ENCODE measurements at regions not wholly inside any gene's neighbourhood (a gene's known extent, or its start where the extent isn't known, plus 50 kb on each side); places are given as distances from the start of the nearest gene placed in this dataset.

GRCh38 chr2:133673305-133673905 lies 105.1 kb upstream of the NCKAP5 start:
- no peak overlapping the region for H3K4me3 ChIP-seq (ENCODE audit: extremely low read depth in 1 of 4, insufficient read depth in 2 of 4, low read depth in 3 of 4, low read length in 4 of 4)
- ChIA-PET POLR2A (ENCODE audit: partially characterized antibody) (no interaction called here), CTCF (ENCODE audit: partially characterized antibody) (interaction anchor here (0.7 to 1.8 kb wide), 4 partner anchors 19 to 144 kb away, joined by 3 to 5 read pairs (median 3); no protein-coding TSS in a partner anchor)
- H4K8ac ChIP-seq (ENCODE audit: extremely low read depth, insufficient read depth, low read length) = no peak overlapping the region
- no peak overlapping the region for H3K4ac ChIP-seq (replicated peaks; ENCODE audit: insufficient read length, low read depth, low read length)
- no peaks in the 10 kb centered on the region for H3K23me2 ChIP-seq (ENCODE audit: low read depth, low read length)
- H2AK5ac ChIP-seq (ENCODE audit: low read depth, low read length) = no peak overlapping the region
- no peaks in the 10 kb centered on the region for H3K79me1 ChIP-seq (ENCODE audit: low read depth, low read length)
- no peaks in the 10 kb centered on the region for H3K79me2 ChIP-seq (ENCODE audit: control insufficient read depth in 1 of 2, insufficient read depth in 2 of 2, low read length in 2 of 2)
- no peak overlapping the region for H2BK12ac ChIP-seq (ENCODE audit: low read depth, low read length)
- DNase-seq (ENCODE audit: low read depth in 1 of 2, low spot score in 2 of 2) (no peak), FAIRE-seq (no peak)
- no peak overlapping the region for H3K18ac ChIP-seq (ENCODE audit: extremely low read depth, low read length)
- no peak overlapping the region for H2AFZ ChIP-seq (ENCODE audit: low read length)
- no peak overlapping the region for H3K23ac ChIP-seq (ENCODE audit: insufficient read length)
- peaks cover 4% of the 10 kb centered on the region in 2 experiments; a peak in 1 of 4 replicates for H3K9me3 ChIP-seq (ENCODE audit: insufficient read depth in 2 of 2, low read depth in 1 of 2, low read length in 1 of 2)
- no peaks in the 10 kb centered on the region for H4K20me1 ChIP-seq (replicated peaks in 1 of 2; ENCODE audit: control insufficient read depth in 1 of 2, insufficient read depth in 2 of 2, low read length in 2 of 2)
- H2BK120ac ChIP-seq (replicated peaks; ENCODE audit: low read depth, low read length) = no peak overlapping the region
- TF ChIP-seq KDM4A (IDR thresholded peaks at IDR 0.05; ENCODE audit: low read depth, low read length, severe bottlenecking) = no peak
- TF ChIP-seq TEAD4 (IDR thresholded peaks at IDR 0.05; ENCODE audit: low read depth, low read length) = no peak
- TF ChIP-seq PHF8 (conservative IDR thresholded peaks at IDR 0.05; ENCODE audit: low read depth, low read length) = no peak
- no peak for TF ChIP-seq ATF2 (IDR thresholded peaks at IDR 0.05; ENCODE audit: low read length)
- no peak for TF ChIP-seq TAF1 (IDR thresholded peaks at IDR 0.05; ENCODE audit: low read depth, low read length)
- TF ChIP-seq RFX5 (IDR thresholded peaks at IDR 0.05; ENCODE audit: borderline replicate concordance, low read depth, low read length) = no peak
- TF ChIP-seq CBX5 (IDR thresholded peaks at IDR 0.05; ENCODE audit: low read depth, low read length) = no peak
- H2BK20ac ChIP-seq (ENCODE audit: low read length) = no peak overlapping the region
- no peak overlapping the region for H3K9ac ChIP-seq (replicated peaks in 1 of 4; ENCODE audit: extremely low read depth in 1 of 4, low read depth in 3 of 4, low read length in 3 of 4)
- no peak overlapping the region for H3K27ac ChIP-seq (ENCODE audit: low read depth, low read length)
- no peaks in the 10 kb centered on the region for H3K36me3 ChIP-seq (ENCODE audit: control insufficient read depth in 2 of 4, insufficient read depth in 4 of 4, low read length in 3 of 4)
- H4K91ac ChIP-seq (replicated peaks; ENCODE audit: insufficient read length, low read length) = no peak overlapping the region
- no peak overlapping the region for H4K5ac ChIP-seq (ENCODE audit: insufficient read length, low read depth, low read length)
- H3K56ac ChIP-seq (replicated peaks; ENCODE audit: insufficient read length, low read depth, low read length) = no peak overlapping the region
- H3K27me3 ChIP-seq (replicated peaks in 1 of 4; ENCODE audit: control insufficient read depth in 3 of 4, extremely low read depth in 1 of 4, insufficient read depth in 3 of 4, low read length in 3 of 4) = peaks cover 0 to 3% (median 0%) of the 10 kb centered on the region in 4 experiments; a peak in 2 of 7 replicates
- WGBS, 2 experiments (ENCODE audit: extremely low coverage in 1 of 2, insufficient coverage in 1 of 2, insufficient read length in 1 of 2, insufficient replicate concordance in 2 of 2, low coverage in 1 of 2, low lambda C conversion rate in 2 of 2, missing lambda C conversion rate in 1 of 2) = 93% methylated on average over 6 of the region's 6 CpGs; no CpG with 5 or more reads in 1 of the 2 experiments
- H2BK15ac ChIP-seq (ENCODE audit: low read length) = no peak overlapping the region
- H3K14ac ChIP-seq (ENCODE audit: insufficient read length) = no peak overlapping the region
- H2BK5ac ChIP-seq (ENCODE audit: low read depth, low read length) = no peak overlapping the region
- H3K4me1 ChIP-seq (replicated peaks in 1 of 4; ENCODE audit: control insufficient read depth in 3 of 4, insufficient read depth in 4 of 4, low read length in 3 of 4) = peaks cover 5 to 12% (median 6%) of the 10 kb centered on the region in 4 experiments; a peak in 4 of 7 replicates
- no peak overlapping the region for H3K4me2 ChIP-seq (ENCODE audit: insufficient read depth in 1 of 2, low read depth in 2 of 2, low read length in 2 of 2)

Measured in H1 (cell line).